ENCODE measurements at regions not wholly inside any gene's neighbourhood (a gene's known extent, or its start where the extent isn't known, plus 50 kb on each side); places are given as distances from the start of the nearest gene placed in this dataset.

GRCh38 chr13:39111145-39111544 is 72.9 kb downstream of the NHLRC3 start:
- TF ChIP-seq EZH2phosphoT487 (IDR thresholded peaks at IDR 0.05; ENCODE audit: insufficient read depth, low read depth) (no peak), EZH2 (IDR thresholded peaks at IDR 0.05; ENCODE audit: insufficient read depth, poor library complexity, severe bottlenecking) (no peak)
